ENCODE measurements at regions not wholly inside any gene's neighbourhood (a gene's known extent, or its start where the extent isn't known, plus 50 kb on each side); places are given as distances from the start of the nearest gene placed in this dataset.

DNA sequence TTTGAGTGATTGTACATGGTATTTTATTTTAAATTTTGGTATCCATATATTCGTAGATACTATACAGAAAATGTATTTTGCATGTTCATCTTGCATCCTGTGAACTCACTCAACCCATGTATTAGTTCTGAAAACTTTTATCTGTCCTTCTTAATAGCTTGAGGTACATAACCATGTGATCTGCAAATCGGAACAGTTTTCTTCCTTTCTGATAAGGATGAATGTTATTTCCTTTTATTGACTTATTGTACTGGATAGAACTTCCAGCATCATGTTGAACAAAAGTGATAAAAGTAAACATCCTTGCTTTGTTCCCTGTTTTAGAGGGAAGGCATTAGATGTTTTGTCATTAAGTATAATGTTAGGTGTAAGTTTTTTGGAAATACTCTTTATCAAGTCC, 554.7 kb downstream of the GALR1 start:
- WGBS, 2 experiments (ENCODE audit: low coverage in 1 of 2, low lambda C conversion rate in 2 of 2, missing lambda C conversion rate in 2 of 2) = 3 to 4% methylated on average over 2 of the region's 2 CpGs

DNA sequence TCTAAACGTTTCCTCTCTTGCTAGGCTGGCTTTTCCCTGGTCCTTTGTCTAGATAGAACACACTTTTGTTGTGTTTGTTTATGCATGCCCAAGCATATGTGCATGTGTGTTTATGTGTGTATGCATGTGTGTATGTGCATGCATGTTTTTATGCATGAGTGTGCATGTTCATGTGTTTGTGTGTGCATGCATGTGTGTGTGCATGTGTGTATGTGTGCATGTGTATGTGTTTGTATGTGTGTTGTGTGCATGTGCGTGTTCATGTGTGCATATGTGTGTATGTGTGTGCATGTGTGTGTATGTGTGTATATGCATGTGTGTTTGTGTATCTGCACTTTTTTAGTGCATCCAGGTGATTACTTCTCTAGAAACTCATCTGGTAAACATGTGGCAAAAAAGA, 558.0 kb downstream of the GALR1 start:
- H4K20me1 ChIP-seq (ENCODE audit: insufficient read depth) = no peaks in the 10 kb centered on the region
- WGBS, 2 experiments (ENCODE audit: low coverage in 1 of 2, low lambda C conversion rate in 2 of 2, missing lambda C conversion rate in 2 of 2) = 4 to 7% methylated on average over 2 of the region's 2 CpGs
- H3F3A ChIP-seq (ENCODE audit: insufficient read depth) = no peaks in the 10 kb centered on the region
- TF ChIP-seq EZH2 (IDR thresholded peaks at IDR 0.05; ENCODE audit: insufficient read depth, poor library complexity, severe bottlenecking) (no peak), EZH2phosphoT487 (IDR thresholded peaks at IDR 0.05; ENCODE audit: insufficient read depth, low read depth) (no peak)
- in situ Hi-C loops (cut with MboI) = no loop called here
- no peaks in the 10 kb centered on the region for H3K4me1 ChIP-seq (ENCODE audit: insufficient read depth)
- no peak overlapping the region for H3K4me3 ChIP-seq
- no peak overlapping the region for H3K9ac ChIP-seq
- peaks cover 4% of the 10 kb centered on the region for H3K9me3 ChIP-seq (ENCODE audit: low read depth)
- no peak for DNase-seq
- no peak overlapping the region for H3K4me2 ChIP-seq (ENCODE audit: unreplicated experiment)
- no peaks in the 10 kb centered on the region for H3K27me3 ChIP-seq (replicated peaks; ENCODE audit: insufficient read depth)
- no peaks in the 10 kb centered on the region for H3K9me2 ChIP-seq (ENCODE audit: insufficient read depth)
- H3K36me3 ChIP-seq (ENCODE audit: low read depth) = no peaks in the 10 kb centered on the region
- no peak overlapping the region for H3K27ac ChIP-seq
- H3K79me2 ChIP-seq (ENCODE audit: insufficient read depth) = no peaks in the 10 kb centered on the region
- no peak overlapping the region for H2AFZ ChIP-seq

More for the DNA sequence above, 554.7 kb downstream of the GALR1 start:
- in situ Hi-C loops (cut with MboI) = no loop called here
- Histone ChIP-seq H3K4me2 (ENCODE audit: unreplicated experiment) (no peak overlapping the region), H3K4me3 (no peak overlapping the region), H3K79me2 (ENCODE audit: insufficient read depth) (no peaks in the 10 kb centered on the region), H3K9me2 (ENCODE audit: insufficient read depth) (no peaks in the 10 kb centered on the region), H3K36me3 (ENCODE audit: low read depth) (no peaks in the 10 kb centered on the region), H3K4me1 (ENCODE audit: insufficient read depth) (no peaks in the 10 kb centered on the region), H3K9ac (no peak overlapping the region), H3K9me3 (ENCODE audit: low read depth) (peaks cover 4% of the 10 kb centered on the region), H3F3A (ENCODE audit: insufficient read depth) (no peaks in the 10 kb centered on the region), H2AFZ (no peak overlapping the region), H4K20me1 (ENCODE audit: insufficient read depth) (no peaks in the 10 kb centered on the region), H3K27ac (no peak overlapping the region), H3K27me3 (replicated peaks; ENCODE audit: insufficient read depth) (no peaks in the 10 kb centered on the region)
- DNase-seq = no peak
- TF ChIP-seq EZH2 (IDR thresholded peaks at IDR 0.05; ENCODE audit: insufficient read depth, poor library complexity, severe bottlenecking) (no peak), EZH2phosphoT487 (IDR thresholded peaks at IDR 0.05; ENCODE audit: insufficient read depth, low read depth) (no peak)

DNA sequence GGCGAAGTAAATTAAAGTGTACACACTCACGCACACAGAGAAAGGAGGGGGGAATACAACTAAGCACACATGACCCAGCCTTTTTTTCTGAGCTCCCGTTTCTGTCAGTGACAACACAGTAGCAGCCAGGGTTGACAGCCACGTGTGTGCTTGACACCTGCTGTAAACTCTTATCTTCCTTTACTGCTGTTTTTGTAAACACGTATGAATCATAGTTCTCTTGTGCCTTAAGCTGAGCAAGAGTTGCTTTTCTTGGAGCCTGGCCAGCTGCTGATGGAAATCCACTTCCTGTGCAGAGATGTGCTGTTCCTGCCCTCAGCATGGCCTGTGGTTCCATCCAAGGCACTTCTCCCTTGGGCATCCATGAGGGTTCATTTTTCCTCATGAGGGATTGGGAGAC, 561.9 kb downstream of the GALR1 start:
- Histone ChIP-seq H3K9me3 (ENCODE audit: low read depth) (no peaks in the 10 kb centered on the region), H3K27me3 (replicated peaks; ENCODE audit: insufficient read depth) (no peaks in the 10 kb centered on the region), H3K4me1 (ENCODE audit: insufficient read depth) (no peaks in the 10 kb centered on the region), H3K4me2 (ENCODE audit: unreplicated experiment) (no peak overlapping the region), H3K79me2 (ENCODE audit: insufficient read depth) (no peaks in the 10 kb centered on the region), H2AFZ (no peak overlapping the region), H3K27ac (no peak overlapping the region), H3K9me2 (ENCODE audit: insufficient read depth) (no peaks in the 10 kb centered on the region), H3F3A (ENCODE audit: insufficient read depth) (no peaks in the 10 kb centered on the region), H3K4me3 (no peak overlapping the region), H4K20me1 (ENCODE audit: insufficient read depth) (no peaks in the 10 kb centered on the region), H3K36me3 (ENCODE audit: low read depth) (no peaks in the 10 kb centered on the region), H3K9ac (no peak overlapping the region)
- DNase-seq = no peak
- WGBS, 2 experiments (ENCODE audit: low coverage in 1 of 2, low lambda C conversion rate in 2 of 2, missing lambda C conversion rate in 2 of 2) = 21 to 25% methylated on average over 5 of the region's 5 CpGs
- in situ Hi-C loops (cut with MboI) = no loop called here
- no peak for TF ChIP-seq EZH2 (IDR thresholded peaks at IDR 0.05; ENCODE audit: insufficient read depth, poor library complexity, severe bottlenecking)
- no peak for TF ChIP-seq EZH2phosphoT487 (IDR thresholded peaks at IDR 0.05; ENCODE audit: insufficient read depth, low read depth)

DNA sequence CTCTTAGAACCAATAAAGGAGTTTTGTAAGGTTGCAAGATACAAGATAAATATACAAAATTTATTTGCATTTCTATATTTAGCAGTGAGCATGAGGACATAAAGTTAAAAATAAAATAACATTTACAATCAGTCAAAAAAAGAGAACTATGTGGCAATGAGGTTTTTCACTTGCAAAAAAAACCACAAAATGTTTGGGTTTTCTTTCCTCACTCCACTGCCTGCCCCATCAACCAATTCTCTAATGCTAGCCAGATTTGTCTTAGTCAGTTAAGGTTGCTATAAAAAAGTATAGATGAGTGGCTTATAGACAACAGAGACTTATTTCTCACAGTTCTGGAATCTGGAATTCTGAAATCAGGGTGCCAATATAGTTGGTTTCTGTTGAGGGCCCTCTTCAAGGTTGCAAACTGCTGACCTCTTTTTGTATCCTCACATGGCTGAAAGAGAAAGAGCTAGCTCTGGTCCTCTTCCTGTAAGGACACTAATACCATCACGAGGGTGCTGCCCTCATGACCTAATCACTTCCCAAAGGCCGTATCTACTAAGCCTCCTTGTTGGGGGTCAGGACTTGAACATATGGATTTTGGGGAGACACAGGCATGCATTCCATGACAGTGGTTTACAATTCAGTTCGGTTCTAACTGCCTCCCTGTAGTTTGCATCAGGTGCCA, 566.2 kb downstream of the GALR1 start:
- H3K79me2 ChIP-seq (ENCODE audit: insufficient read depth) = no peaks in the 10 kb centered on the region
- no peak overlapping the region for H2AFZ ChIP-seq
- H3K36me3 ChIP-seq (ENCODE audit: low read depth) = no peaks in the 10 kb centered on the region
- WGBS, 2 experiments (ENCODE audit: low coverage in 1 of 2, low lambda C conversion rate in 2 of 2, missing lambda C conversion rate in 2 of 2) = 11 to 17% methylated on average over 3 of the region's 3 CpGs
- no peak overlapping the region for H3K27ac ChIP-seq
- no peaks in the 10 kb centered on the region for H3K9me3 ChIP-seq (ENCODE audit: low read depth)
- H3K9me2 ChIP-seq (ENCODE audit: insufficient read depth) = no peaks in the 10 kb centered on the region
- in situ Hi-C loops (cut with MboI) = no loop called here
- no peak overlapping the region for H3K9ac ChIP-seq
- H3F3A ChIP-seq (ENCODE audit: insufficient read depth) = no peaks in the 10 kb centered on the region
- H4K20me1 ChIP-seq (ENCODE audit: insufficient read depth) = no peaks in the 10 kb centered on the region
- no peak overlapping the region for H3K4me3 ChIP-seq
- H3K27me3 ChIP-seq (replicated peaks; ENCODE audit: insufficient read depth) = no peaks in the 10 kb centered on the region
- TF ChIP-seq EZH2 (IDR thresholded peaks at IDR 0.05; ENCODE audit: insufficient read depth, poor library complexity, severe bottlenecking) = no peak
- TF ChIP-seq EZH2phosphoT487 (IDR thresholded peaks at IDR 0.05; ENCODE audit: insufficient read depth, low read depth) = no peak
- no peaks in the 10 kb centered on the region for H3K4me1 ChIP-seq (ENCODE audit: insufficient read depth)
- no peak overlapping the region for H3K4me2 ChIP-seq (ENCODE audit: unreplicated experiment)
- DNase-seq = no peak
